ENCODE measurements at regions not wholly inside any gene's neighbourhood (a gene's known extent, or its start where the extent isn't known, plus 50 kb on each side); places are given as distances from the start of the nearest gene placed in this dataset.

- Mint-ChIP-seq H3K36me3 (no peaks in the 10 kb centered on the region), H3K9me3 (peaks cover 0 to 9% (median 3%) of the 10 kb centered on the region in 7 donors), H3K4me1 (no peaks in the 10 kb centered on the region), H3K4me3 (no peak overlapping the region), H3K27ac (no peak overlapping the region), H3K27me3 (ENCODE audit: low read depth in 3 of 3) (no peaks in the 10 kb centered on the region)
- Histone ChIP-seq H3K27ac (ENCODE audit: low read depth in 1 of 2, low read length in 2 of 2) (no peak overlapping the region), H3K9ac (ENCODE audit: insufficient read depth, low read length, poor library complexity, severe bottlenecking) (no peak overlapping the region), H3K27me3 (ENCODE audit: control insufficient read depth in 2 of 2, insufficient read depth in 2 of 2, low read length in 2 of 2) (no peaks in the 10 kb centered on the region), H4K20me1 (ENCODE audit: insufficient read depth, low read length) (no peaks in the 10 kb centered on the region), H3K4me1 (ENCODE audit: control insufficient read depth in 1 of 2, insufficient read depth in 2 of 2, low read length in 2 of 2) (no peaks in the 10 kb centered on the region), H3K9me3 (replicated peaks in 1 of 2; ENCODE audit: control insufficient read depth in 1 of 2, insufficient read depth in 1 of 2, low read length in 2 of 2) (peaks cover 5 to 12% of the 10 kb centered on the region in 2 donors), H3K79me2 (ENCODE audit: insufficient read depth, low read length) (no peaks in the 10 kb centered on the region), H3K4me3 (replicated peaks in 1 of 3; ENCODE audit: low read depth in 2 of 3, low read length in 3 of 3) (no peak overlapping the region), H2AFZ (ENCODE audit: insufficient read depth, low read depth, low read length, poor library complexity, severe bottlenecking) (no peak overlapping the region), H3K36me3 (replicated peaks in 1 of 2; ENCODE audit: control insufficient read depth in 1 of 2, insufficient read depth in 2 of 2, low read length in 2 of 2) (no peaks in the 10 kb centered on the region), H3K4me2 (replicated peaks; ENCODE audit: extremely low read depth, low read length, poor library complexity, severe bottlenecking) (no peak overlapping the region)
- DNase-seq, result no peak
- no CpG with 5 or more reads among the region's 1 CpG for WGBS (ENCODE audit: insufficient coverage)
- intact Hi-C loops (cut with micrococcal nuclease), result no loop called here
- TF ChIP-seq, protein P1, sequence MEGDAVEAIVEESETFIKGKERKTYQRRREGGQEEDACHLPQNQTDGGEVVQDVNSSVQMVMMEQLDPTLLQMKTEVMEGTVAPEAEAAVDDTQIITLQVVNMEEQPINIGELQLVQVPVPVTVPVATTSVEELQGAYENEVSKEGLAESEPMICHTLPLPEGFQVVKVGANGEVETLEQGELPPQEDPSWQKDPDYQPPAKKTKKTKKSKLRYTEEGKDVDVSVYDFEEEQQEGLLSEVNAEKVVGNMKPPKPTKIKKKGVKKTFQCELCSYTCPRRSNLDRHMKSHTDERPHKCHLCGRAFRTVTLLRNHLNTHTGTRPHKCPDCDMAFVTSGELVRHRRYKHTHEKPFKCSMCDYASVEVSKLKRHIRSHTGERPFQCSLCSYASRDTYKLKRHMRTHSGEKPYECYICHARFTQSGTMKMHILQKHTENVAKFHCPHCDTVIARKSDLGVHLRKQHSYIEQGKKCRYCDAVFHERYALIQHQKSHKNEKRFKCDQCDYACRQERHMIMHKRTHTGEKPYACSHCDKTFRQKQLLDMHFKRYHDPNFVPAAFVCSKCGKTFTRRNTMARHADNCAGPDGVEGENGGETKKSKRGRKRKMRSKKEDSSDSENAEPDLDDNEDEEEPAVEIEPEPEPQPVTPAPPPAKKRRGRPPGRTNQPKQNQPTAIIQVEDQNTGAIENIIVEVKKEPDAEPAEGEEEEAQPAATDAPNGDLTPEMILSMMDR (IDR thresholded peaks at IDR 0.05), result no peak
These were observed 776.1 kb upstream of the MBL2 start for GRCh38 chr10:53548664-53549063.

GRCh38 chr10:53547364-53547763 lies 774.8 kb upstream of the MBL2 start:
- H3K9me3 Mint-ChIP-seq, result peaks cover 0 to 9% (median 5%) of the 10 kb centered on the region in 7 donors
- H3K27ac Mint-ChIP-seq, result no peak overlapping the region
- H3K4me1 Mint-ChIP-seq, result no peaks in the 10 kb centered on the region
- Histone ChIP-seq H3K27me3 (ENCODE audit: control insufficient read depth in 2 of 2, insufficient read depth in 2 of 2, low read length in 2 of 2) (no peaks in the 10 kb centered on the region), H3K4me2 (replicated peaks; ENCODE audit: extremely low read depth, low read length, poor library complexity, severe bottlenecking) (no peak overlapping the region), H4K20me1 (ENCODE audit: insufficient read depth, low read length) (no peaks in the 10 kb centered on the region), H2AFZ (ENCODE audit: insufficient read depth, low read depth, low read length, poor library complexity, severe bottlenecking) (no peak overlapping the region), H3K4me1 (ENCODE audit: control insufficient read depth in 1 of 2, insufficient read depth in 2 of 2, low read length in 2 of 2) (no peaks in the 10 kb centered on the region), H3K4me3 (replicated peaks in 1 of 3; ENCODE audit: low read depth in 2 of 3, low read length in 3 of 3) (no peak overlapping the region), H3K9me3 (replicated peaks in 1 of 2; ENCODE audit: control insufficient read depth in 1 of 2, insufficient read depth in 1 of 2, low read length in 2 of 2) (peaks cover 5 to 12% of the 10 kb centered on the region in 2 donors), H3K36me3 (replicated peaks in 1 of 2; ENCODE audit: control insufficient read depth in 1 of 2, insufficient read depth in 2 of 2, low read length in 2 of 2) (no peaks in the 10 kb centered on the region), H3K9ac (ENCODE audit: insufficient read depth, low read length, poor library complexity, severe bottlenecking) (no peak overlapping the region), H3K79me2 (ENCODE audit: insufficient read depth, low read length) (no peaks in the 10 kb centered on the region), H3K27ac (ENCODE audit: low read depth in 1 of 2, low read length in 2 of 2) (no peak overlapping the region)
- H3K4me3 Mint-ChIP-seq, result no peak overlapping the region
- no CpG with 5 or more reads among the region's 1 CpG for WGBS (ENCODE audit: insufficient coverage)
- TF ChIP-seq, protein P1 (IDR thresholded peaks at IDR 0.05), result no peak
- DNase-seq, result no peak
- H3K36me3 Mint-ChIP-seq, result no peaks in the 10 kb centered on the region
- no peaks in the 10 kb centered on the region for H3K27me3 Mint-ChIP-seq (ENCODE audit: low read depth in 3 of 3)
- intact Hi-C loops (cut with micrococcal nuclease), result no loop called here
